C4-2B (cell line): ENCODE measurements at regions not wholly inside any gene's neighbourhood (a gene's known extent, or its start where the extent isn't known, plus 50 kb on each side); places are given as distances from the start of the nearest gene placed in this dataset.

Experiments
- CTCF ChIP-seq: fragments of 450-650 bp; conservative IDR thresholded peaks from 2 replicates; pipeline ENCODE4 v1.5.1; 2017; ENCODE audit warnings: mild to moderate bottlenecking
- ZFX ChIP-seq: fragments of 450-650 bp; IDR thresholded peaks from 2 replicates; pipeline ENCODE4 v1.6.1; 2017

GRCh38 chr9:118529624-118530214 lies 825.5 kb downstream of the TLR4 start:
- TF ChIP-seq CTCF (no peak), ZFX (no peak)
